ENCODE measurements at regions not wholly inside any gene's neighbourhood (a gene's known extent, or its start where the extent isn't known, plus 50 kb on each side); places are given as distances from the start of the nearest gene placed in this dataset.

GRCh38 chr9:25918761-25919160 lies 240.5 kb upstream of the TUSC1 start:
- H3K4me3 Mint-ChIP-seq, result no peak overlapping the region
- no peaks in the 10 kb centered on the region for H3K36me3 Mint-ChIP-seq
- DNase-seq (ENCODE audit: low spot score) (no peak), ATAC-seq (no peak)
- H3K4me1 Mint-ChIP-seq, result no peaks in the 10 kb centered on the region
- no peaks in the 10 kb centered on the region for H3K27me3 Mint-ChIP-seq (ENCODE audit: low read depth)
- POLR2A ChIA-PET, result no interaction called here
- no peak for TF ChIP-seq PRRX2 (CRISPR knock-in tag; IDR thresholded peaks at IDR 0.05)
- TF ChIP-seq AR (CRISPR knock-in tag; IDR thresholded peaks at IDR 0.05), result no peak
- no peak for TF ChIP-seq MAX (CRISPR knock-in tag; IDR thresholded peaks at IDR 0.05)
- H3K27ac Mint-ChIP-seq, result no peak overlapping the region
- CTCF ChIA-PET, result no interaction called here
- peaks cover 5% of the 10 kb centered on the region; the same call in 1 of the 2 replicates for H3K9me3 Mint-ChIP-seq

GRCh38 chr9:25917731-25918362 lies 239.6 kb upstream of the TUSC1 start:
- peaks cover 5% of the 10 kb centered on the region; the same call in 1 of the 2 replicates for H3K9me3 Mint-ChIP-seq
- TF ChIP-seq TEAD4 (CRISPR knock-in tag; IDR thresholded peaks at IDR 0.05) (no peak), NFYB (CRISPR knock-in tag; conservative IDR thresholded peaks at IDR 0.05; ENCODE audit: low read depth) (no peak), NR3C1 (CRISPR knock-in tag; conservative IDR thresholded peaks at IDR 0.05; ENCODE audit: low read depth) (no peak), CREB1 (CRISPR knock-in tag; IDR thresholded peaks at IDR 0.05) (no peak), ATF3 (CRISPR knock-in tag; conservative IDR thresholded peaks at IDR 0.05) (no peak), NFE2L1 (CRISPR knock-in tag; IDR thresholded peaks at IDR 0.05) (no peak), USF2 (CRISPR knock-in tag; IDR thresholded peaks at IDR 0.05) (no peak), ZSCAN18 (CRISPR knock-in tag; IDR thresholded peaks at IDR 0.05) (no peak), JAZF1 (CRISPR knock-in tag; IDR thresholded peaks at IDR 0.05) (no peak), ZNF416 (CRISPR knock-in tag; IDR thresholded peaks at IDR 0.05) (no peak)
- POLR2A ChIA-PET, result no interaction called here
- H3K27ac Mint-ChIP-seq, result no peak overlapping the region
- H3K36me3 Mint-ChIP-seq, result no peaks in the 10 kb centered on the region
- no peak overlapping the region for H3K4me3 Mint-ChIP-seq
- no peaks in the 10 kb centered on the region for H3K27me3 Mint-ChIP-seq (ENCODE audit: low read depth)
- no peak for DNase-seq (ENCODE audit: low spot score)
- ATAC-seq, result no peak
- H3K4me1 Mint-ChIP-seq, result no peaks in the 10 kb centered on the region
- CTCF ChIA-PET, result no interaction called here

- ChIA-PET POLR2A (no interaction called here), CTCF (no interaction called here)
- H3K27ac Mint-ChIP-seq, result no peak overlapping the region
- DNase-seq (ENCODE audit: low spot score), result no peak
- no peaks in the 10 kb centered on the region for H3K27me3 Mint-ChIP-seq (ENCODE audit: low read depth)
- H3K9me3 Mint-ChIP-seq, result peaks cover 13% of the 10 kb centered on the region
- H3K4me1 Mint-ChIP-seq, result no peaks in the 10 kb centered on the region
- TF ChIP-seq SOX15 (CRISPR knock-in tag; IDR thresholded peaks at IDR 0.05) (no peak), NR2C2 (CRISPR knock-in tag; IDR thresholded peaks at IDR 0.05) (no peak), CDX4 (CRISPR knock-in tag; IDR thresholded peaks at IDR 0.05; ENCODE audit: borderline replicate concordance) (no peak), GABPB1 (CRISPR knock-in tag; IDR thresholded peaks at IDR 0.05) (no peak), MXD4 (CRISPR knock-in tag; IDR thresholded peaks at IDR 0.05; ENCODE audit: borderline replicate concordance) (no peak), JUN (CRISPR knock-in tag; IDR thresholded peaks at IDR 0.05) (no peak), IRF2 (CRISPR knock-in tag; IDR thresholded peaks at IDR 0.05; ENCODE audit: borderline replicate concordance, low read depth) (no peak), ZNF138 (CRISPR knock-in tag; conservative IDR thresholded peaks at IDR 0.05) (no peak), E2F1 (CRISPR knock-in tag; IDR thresholded peaks at IDR 0.05) (no peak)
- no peak overlapping the region for H3K4me3 Mint-ChIP-seq
- no peak for ATAC-seq
- no peaks in the 10 kb centered on the region for H3K36me3 Mint-ChIP-seq
Observed at GRCh38 chr9:25913806-25914205, 235.6 kb upstream of the TUSC1 start.
